ENCODE measurements at regions not wholly inside any gene's neighbourhood (a gene's known extent, or its start where the extent isn't known, plus 50 kb on each side); places are given as distances from the start of the nearest gene placed in this dataset.
"Not testable (repeated sequence)": the region's sequence is repeated elsewhere in the genome, so short reads cannot be mapped to it uniquely, and the experiment has no call there.

DNA sequence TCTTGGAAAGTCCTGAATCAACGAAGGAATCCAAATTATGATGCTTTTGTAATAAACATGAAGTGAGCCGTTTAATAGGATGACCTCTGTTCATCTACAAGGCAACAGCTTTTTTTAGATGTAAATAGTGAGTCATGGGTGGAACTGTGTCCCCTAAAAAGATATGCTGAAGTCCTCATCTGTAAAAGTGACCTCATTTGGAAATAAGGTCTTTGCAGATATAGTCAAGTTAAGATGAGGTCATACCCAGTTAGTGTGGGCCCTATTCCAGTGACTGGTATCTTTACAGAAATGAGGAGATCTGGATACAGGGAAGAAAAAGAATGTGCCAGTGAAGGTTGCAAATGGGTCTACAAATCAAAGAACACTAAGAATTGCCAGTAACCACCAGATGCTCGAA lies 1287.3 kb upstream of the ADGRL4 start:
- no peak for DNase-seq (ENCODE audit: extremely low spot score, unreplicated experiment)
- Mint-ChIP-seq H3K27ac (ENCODE audit: unreplicated experiment) (no peak overlapping the region), H3K36me3 (ENCODE audit: unreplicated experiment) (no peaks in the 10 kb centered on the region), H3K27me3 (ENCODE audit: unreplicated experiment) (no peaks in the 10 kb centered on the region), H3K4me3 (ENCODE audit: unreplicated experiment) (no peak overlapping the region), H3K9me3 (ENCODE audit: unreplicated experiment) (no peaks in the 10 kb centered on the region), H3K4me1 (ENCODE audit: unreplicated experiment) (no peaks in the 10 kb centered on the region)
- no peak for TF ChIP-seq CTCF (IDR thresholded peaks at IDR 0.05)

- not testable (repeated sequence) for H3K4me1 Mint-ChIP-seq (ENCODE audit: unreplicated experiment); H3K27ac Mint-ChIP-seq (ENCODE audit: unreplicated experiment); H3K36me3 Mint-ChIP-seq (ENCODE audit: unreplicated experiment); DNase-seq (ENCODE audit: extremely low spot score, unreplicated experiment); H3K4me3 Mint-ChIP-seq (ENCODE audit: unreplicated experiment); H3K27me3 Mint-ChIP-seq (ENCODE audit: unreplicated experiment); H3K9me3 Mint-ChIP-seq (ENCODE audit: unreplicated experiment)
Observed at GRCh38 chr1:80288750-80289149, 1282.2 kb upstream of the ADGRL4 start.

- no peak for TF ChIP-seq CTCF (IDR thresholded peaks at IDR 0.05)
- H3K9me3 Mint-ChIP-seq (ENCODE audit: unreplicated experiment): peaks cover 5% of the 10 kb centered on the region
- no peak for DNase-seq (ENCODE audit: extremely low spot score, unreplicated experiment)
- H3K4me1 Mint-ChIP-seq (ENCODE audit: unreplicated experiment): peaks cover 6% of the 10 kb centered on the region
- no peaks in the 10 kb centered on the region for H3K36me3 Mint-ChIP-seq (ENCODE audit: unreplicated experiment)
- no peak overlapping the region for H3K27ac Mint-ChIP-seq (ENCODE audit: unreplicated experiment)
- H3K27me3 Mint-ChIP-seq (ENCODE audit: unreplicated experiment): no peaks in the 10 kb centered on the region
- H3K4me3 Mint-ChIP-seq (ENCODE audit: unreplicated experiment): no peak overlapping the region
Observed at GRCh38 chr1:80282536-80282935, 1276.0 kb upstream of the ADGRL4 start.

DNA sequence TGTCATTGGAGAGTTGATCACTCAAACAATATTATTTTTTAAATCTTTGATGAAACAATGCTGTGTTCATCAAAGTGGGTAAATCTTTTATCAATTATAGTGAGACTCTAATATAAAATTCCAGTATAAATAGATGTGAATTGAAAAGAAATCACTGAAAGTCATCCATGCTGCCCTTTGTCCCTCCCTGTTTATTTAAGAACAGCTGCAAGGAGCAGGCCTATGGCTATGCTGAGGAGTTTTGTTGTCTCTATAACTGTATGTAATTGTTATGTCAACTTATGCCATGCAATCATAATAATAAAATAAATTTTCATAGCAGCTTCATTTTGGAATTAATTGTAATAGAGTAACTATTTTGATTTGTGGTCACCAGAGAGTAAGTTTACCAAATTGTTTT lies 1272.4 kb upstream of the ADGRL4 start:
- H3K27me3 Mint-ChIP-seq (ENCODE audit: unreplicated experiment): no peaks in the 10 kb centered on the region
- peaks cover 5% of the 10 kb centered on the region for H3K9me3 Mint-ChIP-seq (ENCODE audit: unreplicated experiment)
- no peak overlapping the region for H3K4me3 Mint-ChIP-seq (ENCODE audit: unreplicated experiment)
- DNase-seq (ENCODE audit: extremely low spot score, unreplicated experiment): no peak
- TF ChIP-seq CTCF (IDR thresholded peaks at IDR 0.05): no peak
- peaks cover 6% of the 10 kb centered on the region for H3K4me1 Mint-ChIP-seq (ENCODE audit: unreplicated experiment)
- H3K36me3 Mint-ChIP-seq (ENCODE audit: unreplicated experiment): peaks cover 1% of the 10 kb centered on the region
- H3K27ac Mint-ChIP-seq (ENCODE audit: unreplicated experiment): no peak overlapping the region

DNA sequence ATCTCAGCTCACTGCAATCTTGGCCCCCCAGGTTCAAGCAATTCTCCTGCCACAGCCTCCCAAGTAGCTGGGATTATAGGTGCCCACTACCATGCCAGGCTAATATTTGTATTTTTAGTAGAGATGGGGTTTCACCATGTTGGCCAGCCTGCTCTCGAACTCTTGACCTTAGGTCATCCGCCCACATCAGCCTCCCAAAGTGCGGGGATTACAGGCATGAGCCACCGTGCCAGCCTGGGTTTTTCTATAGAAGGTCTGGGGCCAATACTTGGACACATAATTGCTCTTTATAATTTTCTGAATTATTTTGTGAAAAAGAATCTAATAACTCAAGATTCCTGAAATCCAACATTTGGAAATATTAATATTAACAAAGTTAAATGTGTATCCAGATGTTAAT lies 1267.7 kb upstream of the ADGRL4 start:
- H3K4me3 Mint-ChIP-seq (ENCODE audit: unreplicated experiment): no peak overlapping the region
- H3K36me3 Mint-ChIP-seq (ENCODE audit: unreplicated experiment): peaks cover 1% of the 10 kb centered on the region
- H3K4me1 Mint-ChIP-seq (ENCODE audit: unreplicated experiment): peaks cover 2% of the 10 kb centered on the region
- no peaks in the 10 kb centered on the region for H3K9me3 Mint-ChIP-seq (ENCODE audit: unreplicated experiment)
- DNase-seq (ENCODE audit: extremely low spot score, unreplicated experiment): no peak
- H3K27me3 Mint-ChIP-seq (ENCODE audit: unreplicated experiment): no peaks in the 10 kb centered on the region
- TF ChIP-seq CTCF (IDR thresholded peaks at IDR 0.05): no peak
- no peak overlapping the region for H3K27ac Mint-ChIP-seq (ENCODE audit: unreplicated experiment)

GRCh38 chr1:80272495-80272894 lies 1266.0 kb upstream of the ADGRL4 start:
- Mint-ChIP-seq H3K27me3 (ENCODE audit: unreplicated experiment) (no peaks in the 10 kb centered on the region), H3K4me1 (ENCODE audit: unreplicated experiment) (no peaks in the 10 kb centered on the region), H3K9me3 (ENCODE audit: unreplicated experiment) (no peaks in the 10 kb centered on the region), H3K27ac (ENCODE audit: unreplicated experiment) (no peak overlapping the region), H3K4me3 (ENCODE audit: unreplicated experiment) (no peak overlapping the region), H3K36me3 (ENCODE audit: unreplicated experiment) (peaks cover 1% of the 10 kb centered on the region)
- no peak for TF ChIP-seq CTCF (IDR thresholded peaks at IDR 0.05)
- DNase-seq (ENCODE audit: extremely low spot score, unreplicated experiment): no peak
